Endothelial cell (in vitro differentiated cells): ENCODE measurements at regions not wholly inside any gene's neighbourhood (a gene's known extent, or its start where the extent isn't known, plus 50 kb on each side); places are given as distances from the start of the nearest gene placed in this dataset.

Experiments
- DNase-seq: peaks from one replicate; pipeline ENCODE4 v3.0.0; 2021; ENCODE audit warnings: low spot score
- H3K27ac Mint-ChIP-seq: one replicate; pipeline ENCODE4 v1.8.0; 2021; ENCODE audit warnings: mixed read lengths, inconsistent platforms; ENCODE audit not compliant: unreplicated experiment
- H3K27me3 Mint-ChIP-seq: one replicate; pipeline ENCODE4 v1.8.0; 2021; ENCODE audit warnings: mild to moderate bottlenecking, moderate library complexity, mixed read lengths, inconsistent platforms; ENCODE audit not compliant: unreplicated experiment
- H3K36me3 Mint-ChIP-seq: one replicate; pipeline ENCODE4 v1.8.0; 2021; ENCODE audit warnings: mild to moderate bottlenecking, low read depth, mixed read lengths, inconsistent platforms; ENCODE audit not compliant: unreplicated experiment
- H3K4me1 Mint-ChIP-seq: one replicate; pipeline ENCODE4 v1.8.0; 2021; ENCODE audit warnings: mild to moderate bottlenecking, mixed read lengths, inconsistent platforms; ENCODE audit not compliant: unreplicated experiment
- H3K4me3 Mint-ChIP-seq: one replicate; pipeline ENCODE4 v1.8.0; 2021; ENCODE audit warnings: mild to moderate bottlenecking, mixed read lengths, inconsistent platforms; ENCODE audit not compliant: unreplicated experiment
- H3K9me3 Mint-ChIP-seq: one replicate; pipeline ENCODE4 v1.8.0; 2021; ENCODE audit warnings: mixed read lengths, inconsistent platforms; ENCODE audit not compliant: unreplicated experiment
- CTCF ChIP-seq: fragments of 200-600 bp; sonication (generic); IDR thresholded peaks from one replicate; pipeline ENCODE4 v1.5.0; 2021; ENCODE audit warnings: antibody characterized with exemption; ENCODE audit not compliant: unreplicated experiment

- Mint-ChIP-seq H3K9me3 (no peaks in the 10 kb centered on the region), H3K27ac (no peak overlapping the region)
- no peak for TF ChIP-seq CTCF
Observed at GRCh38 chr13:33550885-33551284, 265.3 kb upstream of the STARD13 start.

GRCh38 chr13:33554919-33555791 is 262.8 kb upstream of the RFC3 start:
- Mint-ChIP-seq H3K9me3 (no peaks in the 10 kb centered on the region), H3K27ac (no peak overlapping the region), H3K36me3 (no peaks in the 10 kb centered on the region), H3K4me3 (no peak overlapping the region), H3K4me1 (peaks cover 6% of the 10 kb centered on the region), H3K27me3 (no peaks in the 10 kb centered on the region)
- no peak for DNase-seq
- no peak for TF ChIP-seq CTCF

More at GRCh38 chr13:33550885-33551284, 265.3 kb upstream of the STARD13 start:
- Mint-ChIP-seq H3K4me1 (no peaks in the 10 kb centered on the region), H3K4me3 (no peak overlapping the region), H3K36me3 (no peaks in the 10 kb centered on the region), H3K27me3 (no peaks in the 10 kb centered on the region)
- DNase-seq = no peak

GRCh38 chr13:33556828-33557227 is 261.1 kb upstream of the RFC3 start:
- H3K4me1 Mint-ChIP-seq = peaks cover 6% of the 10 kb centered on the region
- H3K9me3 Mint-ChIP-seq = no peaks in the 10 kb centered on the region
- H3K27me3 Mint-ChIP-seq = no peaks in the 10 kb centered on the region
- H3K27ac Mint-ChIP-seq = no peak overlapping the region
- no peak for TF ChIP-seq CTCF
- H3K4me3 Mint-ChIP-seq = no peak overlapping the region
- H3K36me3 Mint-ChIP-seq = no peaks in the 10 kb centered on the region
- no peak for DNase-seq

- no peaks in the 10 kb centered on the region for H3K9me3 Mint-ChIP-seq
- H3K27ac Mint-ChIP-seq = no peak overlapping the region
- peaks cover 6% of the 10 kb centered on the region for H3K4me1 Mint-ChIP-seq
- no peak overlapping the region for H3K4me3 Mint-ChIP-seq
- H3K27me3 Mint-ChIP-seq = no peaks in the 10 kb centered on the region
- H3K36me3 Mint-ChIP-seq = no peaks in the 10 kb centered on the region
- DNase-seq = no peak
- TF ChIP-seq CTCF = no peak
Observed at GRCh38 chr13:33560726-33561125, 257.2 kb upstream of the RFC3 start.

GRCh38 chr13:33561627-33562026 is 256.3 kb upstream of the RFC3 start:
- Mint-ChIP-seq H3K4me1 (peaks cover 6% of the 10 kb centered on the region), H3K27me3 (no peaks in the 10 kb centered on the region), H3K36me3 (no peaks in the 10 kb centered on the region), H3K4me3 (no peak overlapping the region), H3K9me3 (no peaks in the 10 kb centered on the region), H3K27ac (no peak overlapping the region)
- no peak for TF ChIP-seq CTCF
- no peak for DNase-seq
